ENCODE measurements at regions not wholly inside any gene's neighbourhood (a gene's known extent, or its start where the extent isn't known, plus 50 kb on each side); places are given as distances from the start of the nearest gene placed in this dataset.

GRCh38 chr9:135262248-135262647, 174.8 kb downstream of the OLFM1 start:
- no peak overlapping the region for H3K9ac ChIP-seq (ENCODE audit: low read length)
- H3K27ac ChIP-seq (ENCODE audit: low read length): no peak overlapping the region
- H3K4me3 ChIP-seq (ENCODE audit: low read length): no peak overlapping the region
- H3K9me2 ChIP-seq (replicated peaks; ENCODE audit: insufficient read depth, low read length): no peaks in the 10 kb centered on the region
- no peaks in the 10 kb centered on the region for H3K36me3 ChIP-seq (ENCODE audit: insufficient read depth, low read length)
- no peaks in the 10 kb centered on the region for H3K9me3 ChIP-seq (ENCODE audit: low read length)
- no peaks in the 10 kb centered on the region for H3K79me2 ChIP-seq (ENCODE audit: low read length)
- no peak overlapping the region for H2AFZ ChIP-seq (ENCODE audit: low read length)
- DNase-seq: no peak
- H3K27me3 ChIP-seq (ENCODE audit: low read length): no peaks in the 10 kb centered on the region
- H3K4me2 ChIP-seq (ENCODE audit: low read depth, low read length, poor library complexity, severe bottlenecking): no peak overlapping the region
- no peaks in the 10 kb centered on the region for H3K4me1 ChIP-seq (ENCODE audit: low read length)
- H4K20me1 ChIP-seq (ENCODE audit: insufficient read depth, low read depth, low read length): no peaks in the 10 kb centered on the region

GRCh38 chr9:135263511-135263910, 176.0 kb downstream of the OLFM1 start:
- H3K9me2 ChIP-seq (replicated peaks; ENCODE audit: insufficient read depth, low read length): no peaks in the 10 kb centered on the region
- no peaks in the 10 kb centered on the region for H3K79me2 ChIP-seq (ENCODE audit: low read length)
- H3K27me3 ChIP-seq (ENCODE audit: low read length): no peaks in the 10 kb centered on the region
- H3K4me3 ChIP-seq (ENCODE audit: low read length): no peak overlapping the region
- no peak overlapping the region for H3K4me2 ChIP-seq (ENCODE audit: low read depth, low read length, poor library complexity, severe bottlenecking)
- DNase-seq: no peak
- no peaks in the 10 kb centered on the region for H3K36me3 ChIP-seq (ENCODE audit: insufficient read depth, low read length)
- no peaks in the 10 kb centered on the region for H3K4me1 ChIP-seq (ENCODE audit: low read length)
- H3K9ac ChIP-seq (ENCODE audit: low read length): no peak overlapping the region
- H3K27ac ChIP-seq (ENCODE audit: low read length): no peak overlapping the region
- no peaks in the 10 kb centered on the region for H3K9me3 ChIP-seq (ENCODE audit: low read length)
- no peak overlapping the region for H2AFZ ChIP-seq (ENCODE audit: low read length)
- no peaks in the 10 kb centered on the region for H4K20me1 ChIP-seq (ENCODE audit: insufficient read depth, low read depth, low read length)

GRCh38 chr9:135265931-135266330, 178.5 kb downstream of the OLFM1 start:
- no peak overlapping the region for H3K27ac ChIP-seq (ENCODE audit: low read length)
- no peak overlapping the region for H3K4me3 ChIP-seq (ENCODE audit: low read length)
- no peaks in the 10 kb centered on the region for H3K4me1 ChIP-seq (ENCODE audit: low read length)
- no peaks in the 10 kb centered on the region for H4K20me1 ChIP-seq (ENCODE audit: insufficient read depth, low read depth, low read length)
- H3K9me3 ChIP-seq (ENCODE audit: low read length): no peaks in the 10 kb centered on the region
- no peak for DNase-seq
- no peaks in the 10 kb centered on the region for H3K79me2 ChIP-seq (ENCODE audit: low read length)
- H3K36me3 ChIP-seq (ENCODE audit: insufficient read depth, low read length): no peaks in the 10 kb centered on the region
- no peak overlapping the region for H2AFZ ChIP-seq (ENCODE audit: low read length)
- no peak overlapping the region for H3K4me2 ChIP-seq (ENCODE audit: low read depth, low read length, poor library complexity, severe bottlenecking)
- no peaks in the 10 kb centered on the region for H3K27me3 ChIP-seq (ENCODE audit: low read length)
- H3K9ac ChIP-seq (ENCODE audit: low read length): no peak overlapping the region
- H3K9me2 ChIP-seq (replicated peaks; ENCODE audit: insufficient read depth, low read length): no peaks in the 10 kb centered on the region

GRCh38 chr9:135267191-135267809, 179.8 kb downstream of the OLFM1 start:
- Histone ChIP-seq H2AFZ (ENCODE audit: low read length) (no peak overlapping the region), H3K4me1 (ENCODE audit: low read length) (no peaks in the 10 kb centered on the region), H3K27me3 (ENCODE audit: low read length) (no peaks in the 10 kb centered on the region), H3K27ac (ENCODE audit: low read length) (no peak overlapping the region), H4K20me1 (ENCODE audit: insufficient read depth, low read depth, low read length) (no peaks in the 10 kb centered on the region), H3K9me2 (replicated peaks; ENCODE audit: insufficient read depth, low read length) (no peaks in the 10 kb centered on the region), H3K36me3 (ENCODE audit: insufficient read depth, low read length) (no peaks in the 10 kb centered on the region), H3K9ac (ENCODE audit: low read length) (no peak overlapping the region), H3K79me2 (ENCODE audit: low read length) (no peaks in the 10 kb centered on the region), H3K4me3 (ENCODE audit: low read length) (no peak overlapping the region), H3K4me2 (ENCODE audit: low read depth, low read length, poor library complexity, severe bottlenecking) (no peak overlapping the region), H3K9me3 (ENCODE audit: low read length) (no peaks in the 10 kb centered on the region)
- no peak for DNase-seq

- Histone ChIP-seq H4K20me1 (ENCODE audit: insufficient read depth, low read depth, low read length) (no peaks in the 10 kb centered on the region), H3K4me2 (ENCODE audit: low read depth, low read length, poor library complexity, severe bottlenecking) (no peak overlapping the region), H3K4me1 (ENCODE audit: low read length) (no peaks in the 10 kb centered on the region), H3K9me2 (replicated peaks; ENCODE audit: insufficient read depth, low read length) (no peaks in the 10 kb centered on the region), H3K27me3 (ENCODE audit: low read length) (no peaks in the 10 kb centered on the region), H3K36me3 (ENCODE audit: insufficient read depth, low read length) (no peaks in the 10 kb centered on the region), H3K27ac (ENCODE audit: low read length) (no peak overlapping the region), H3K4me3 (ENCODE audit: low read length) (no peak overlapping the region), H3K79me2 (ENCODE audit: low read length) (no peaks in the 10 kb centered on the region), H3K9ac (ENCODE audit: low read length) (no peak overlapping the region), H3K9me3 (ENCODE audit: low read length) (no peaks in the 10 kb centered on the region), H2AFZ (ENCODE audit: low read length) (no peak overlapping the region)
- no peak for DNase-seq
Measured at GRCh38 chr9:135268031-135268430, 180.6 kb downstream of the OLFM1 start.

- Histone ChIP-seq H3K9ac (ENCODE audit: low read length) (no peak overlapping the region), H3K36me3 (ENCODE audit: insufficient read depth, low read length) (no peaks in the 10 kb centered on the region), H3K9me2 (replicated peaks; ENCODE audit: insufficient read depth, low read length) (no peaks in the 10 kb centered on the region), H3K4me1 (ENCODE audit: low read length) (no peaks in the 10 kb centered on the region), H3K4me2 (ENCODE audit: low read depth, low read length, poor library complexity, severe bottlenecking) (no peak overlapping the region), H2AFZ (ENCODE audit: low read length) (no peak overlapping the region), H3K79me2 (ENCODE audit: low read length) (no peaks in the 10 kb centered on the region), H3K27ac (ENCODE audit: low read length) (no peak overlapping the region), H3K9me3 (ENCODE audit: low read length) (no peaks in the 10 kb centered on the region), H3K27me3 (ENCODE audit: low read length) (no peaks in the 10 kb centered on the region), H3K4me3 (ENCODE audit: low read length) (no peak overlapping the region), H4K20me1 (ENCODE audit: insufficient read depth, low read depth, low read length) (no peaks in the 10 kb centered on the region)
- DNase-seq: no peak
Measured at GRCh38 chr9:135268981-135269380, 181.5 kb downstream of the OLFM1 start.

- no peaks in the 10 kb centered on the region for H3K9me2 ChIP-seq (replicated peaks; ENCODE audit: insufficient read depth, low read length)
- DNase-seq: no peak
- H3K4me1 ChIP-seq (ENCODE audit: low read length): no peaks in the 10 kb centered on the region
- H3K36me3 ChIP-seq (ENCODE audit: insufficient read depth, low read length): no peaks in the 10 kb centered on the region
- H3K79me2 ChIP-seq (ENCODE audit: low read length): no peaks in the 10 kb centered on the region
- no peak overlapping the region for H3K27ac ChIP-seq (ENCODE audit: low read length)
- H3K9me3 ChIP-seq (ENCODE audit: low read length): no peaks in the 10 kb centered on the region
- H3K4me3 ChIP-seq (ENCODE audit: low read length): no peak overlapping the region
- H3K27me3 ChIP-seq (ENCODE audit: low read length): no peaks in the 10 kb centered on the region
- no peaks in the 10 kb centered on the region for H4K20me1 ChIP-seq (ENCODE audit: insufficient read depth, low read depth, low read length)
- H2AFZ ChIP-seq (ENCODE audit: low read length): no peak overlapping the region
- H3K9ac ChIP-seq (ENCODE audit: low read length): no peak overlapping the region
- no peak overlapping the region for H3K4me2 ChIP-seq (ENCODE audit: low read depth, low read length, poor library complexity, severe bottlenecking)
Measured at GRCh38 chr9:135269912-135270830, 182.7 kb downstream of the OLFM1 start.

GRCh38 chr9:135271425-135271824, 184.0 kb downstream of the OLFM1 start:
- Histone ChIP-seq H3K9me2 (replicated peaks; ENCODE audit: insufficient read depth, low read length) (no peaks in the 10 kb centered on the region), H3K27me3 (ENCODE audit: low read length) (no peaks in the 10 kb centered on the region), H3K9me3 (ENCODE audit: low read length) (no peaks in the 10 kb centered on the region), H3K27ac (ENCODE audit: low read length) (no peak overlapping the region), H3K36me3 (ENCODE audit: insufficient read depth, low read length) (no peaks in the 10 kb centered on the region), H3K4me1 (ENCODE audit: low read length) (no peaks in the 10 kb centered on the region), H4K20me1 (ENCODE audit: insufficient read depth, low read depth, low read length) (no peaks in the 10 kb centered on the region), H3K4me2 (ENCODE audit: low read depth, low read length, poor library complexity, severe bottlenecking) (no peak overlapping the region), H3K4me3 (ENCODE audit: low read length) (no peak overlapping the region), H3K79me2 (ENCODE audit: low read length) (no peaks in the 10 kb centered on the region), H2AFZ (ENCODE audit: low read length) (no peak overlapping the region), H3K9ac (ENCODE audit: low read length) (no peak overlapping the region)
- no peak for DNase-seq

All from Karpas-422 (cell line).